Epithelial cell of esophagus (primary cell): ENCODE measurements at regions not wholly inside any gene's neighbourhood (a gene's known extent, or its start where the extent isn't known, plus 50 kb on each side); places are given as distances from the start of the nearest gene placed in this dataset.

Experiments
- DNase-seq: peaks from one replicate; pipeline ENCODE4 v3.0.0; 2010; ENCODE audit warnings: low read depth
- H3K4me3 ChIP-seq: 2 replicates; pipeline ENCODE4 v1.5.1; 2011; ENCODE audit warnings: mild to moderate bottlenecking, low read length, control low read depth
- TF ChIP-seq, protein P1 (sequence below): IDR thresholded peaks from 2 replicates; pipeline ENCODE4 v1.5.1; 2011; ENCODE audit warnings: low read depth, mild to moderate bottlenecking, low read length, control low read depth, inconsistent platforms; ENCODE audit not compliant: insufficient read depth; ENCODE audit errors: missing control alignments

- no peak overlapping the region for H3K4me3 ChIP-seq
- TF ChIP-seq, protein P1, sequence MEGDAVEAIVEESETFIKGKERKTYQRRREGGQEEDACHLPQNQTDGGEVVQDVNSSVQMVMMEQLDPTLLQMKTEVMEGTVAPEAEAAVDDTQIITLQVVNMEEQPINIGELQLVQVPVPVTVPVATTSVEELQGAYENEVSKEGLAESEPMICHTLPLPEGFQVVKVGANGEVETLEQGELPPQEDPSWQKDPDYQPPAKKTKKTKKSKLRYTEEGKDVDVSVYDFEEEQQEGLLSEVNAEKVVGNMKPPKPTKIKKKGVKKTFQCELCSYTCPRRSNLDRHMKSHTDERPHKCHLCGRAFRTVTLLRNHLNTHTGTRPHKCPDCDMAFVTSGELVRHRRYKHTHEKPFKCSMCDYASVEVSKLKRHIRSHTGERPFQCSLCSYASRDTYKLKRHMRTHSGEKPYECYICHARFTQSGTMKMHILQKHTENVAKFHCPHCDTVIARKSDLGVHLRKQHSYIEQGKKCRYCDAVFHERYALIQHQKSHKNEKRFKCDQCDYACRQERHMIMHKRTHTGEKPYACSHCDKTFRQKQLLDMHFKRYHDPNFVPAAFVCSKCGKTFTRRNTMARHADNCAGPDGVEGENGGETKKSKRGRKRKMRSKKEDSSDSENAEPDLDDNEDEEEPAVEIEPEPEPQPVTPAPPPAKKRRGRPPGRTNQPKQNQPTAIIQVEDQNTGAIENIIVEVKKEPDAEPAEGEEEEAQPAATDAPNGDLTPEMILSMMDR = no peak
- no peak for DNase-seq
Measured at GRCh38 chr3:26104851-26105251, 315.0 kb downstream of the OXSM start.

DNA sequence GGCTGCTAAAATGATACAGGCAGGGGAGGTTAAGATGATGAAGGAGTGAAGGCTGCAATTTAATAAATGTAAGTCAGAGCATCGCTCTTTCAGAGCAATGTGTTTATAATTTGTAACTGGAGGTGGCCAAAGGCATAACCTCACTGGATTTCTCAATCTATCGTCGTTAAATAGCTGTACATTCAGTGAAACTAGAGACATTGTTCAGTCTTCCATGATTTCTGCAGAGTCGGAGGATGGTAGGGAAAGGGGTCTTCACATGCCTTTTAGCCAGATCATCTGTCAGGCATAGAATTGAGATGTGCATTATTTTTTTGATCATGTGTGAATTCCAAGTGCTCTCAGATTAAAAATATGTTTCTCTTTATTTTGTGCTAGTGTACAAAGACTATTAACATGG, 315.4 kb downstream of the OXSM start:
- no peak overlapping the region for H3K4me3 ChIP-seq
- TF ChIP-seq, protein P1 = no peak
- no peak for DNase-seq

DNA sequence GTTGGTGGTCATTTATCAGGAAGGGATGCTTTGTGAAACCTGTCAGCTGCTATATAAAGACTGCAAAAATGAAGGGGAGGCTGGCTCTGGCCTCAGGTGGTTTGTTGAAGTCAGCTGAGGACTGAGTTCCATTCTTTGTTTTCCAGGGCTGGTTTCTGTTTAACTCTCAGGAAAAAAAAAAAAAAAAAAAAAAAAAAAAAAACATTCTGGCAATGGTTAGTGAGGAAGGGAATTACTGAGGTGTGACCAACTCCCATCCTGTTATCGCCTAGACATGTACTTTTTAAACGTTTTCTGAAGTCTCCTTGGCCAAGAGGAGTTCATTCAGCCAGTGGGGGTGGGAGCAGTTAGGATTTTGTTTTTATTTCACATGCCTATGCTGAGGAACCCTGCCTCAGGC, 316.3 kb downstream of the OXSM start:
- no peak overlapping the region for H3K4me3 ChIP-seq
- TF ChIP-seq, protein P1 = no peak
- DNase-seq = peak; percentile 4

DNA sequence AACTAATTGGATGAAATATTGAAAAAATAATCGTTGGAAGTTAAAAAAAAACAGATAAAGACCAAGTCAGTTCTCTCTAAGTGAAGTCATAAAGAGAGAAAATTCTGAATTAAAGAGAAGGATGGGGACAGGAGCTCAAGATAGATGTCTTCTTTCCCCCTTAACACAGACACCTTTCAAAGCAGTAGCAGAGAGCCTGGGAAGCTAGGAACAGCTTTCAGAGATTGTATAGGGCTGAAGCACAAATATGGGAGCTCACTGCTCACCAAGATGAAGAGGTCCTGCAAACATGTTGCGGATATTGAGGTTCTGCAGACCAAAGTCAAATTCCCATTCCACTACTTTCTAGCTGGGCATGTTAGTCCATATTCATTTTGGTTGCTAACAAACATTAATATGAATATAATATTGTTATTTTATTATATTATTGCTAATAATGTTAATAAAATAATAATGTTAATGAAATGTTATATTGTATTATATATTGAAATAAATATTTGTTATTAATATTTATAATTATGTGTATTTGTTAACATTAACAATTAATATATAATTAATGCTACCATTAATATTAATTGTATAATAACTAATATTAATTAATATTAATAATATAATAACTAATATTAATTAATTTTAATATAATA, 319.1 kb downstream of the OXSM start:
- no peak for DNase-seq
- H3K4me3 ChIP-seq = no peak overlapping the region
- TF ChIP-seq, protein P1 = no peak

DNA sequence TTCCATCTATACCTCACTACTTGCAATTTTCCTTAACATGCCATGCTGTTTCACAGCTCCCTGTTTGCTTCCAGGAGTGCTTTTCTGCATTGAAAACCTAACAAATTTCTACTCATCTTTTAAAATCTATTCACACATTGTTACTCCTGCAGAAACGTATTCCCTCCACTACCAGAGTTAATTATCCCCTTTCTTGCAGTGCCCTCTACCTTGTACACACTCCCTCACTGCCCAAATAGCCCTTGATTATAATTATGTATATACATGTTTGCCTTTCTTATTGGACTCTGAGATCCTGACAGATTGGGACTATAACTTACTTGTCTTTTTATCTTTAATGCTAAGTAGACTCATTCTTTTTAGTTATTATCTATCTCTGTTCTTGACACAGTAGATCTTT, 325.0 kb downstream of the OXSM start:
- H3K4me3 ChIP-seq = no peak overlapping the region
- TF ChIP-seq, protein P1 = no peak
- DNase-seq = no peak

DNA sequence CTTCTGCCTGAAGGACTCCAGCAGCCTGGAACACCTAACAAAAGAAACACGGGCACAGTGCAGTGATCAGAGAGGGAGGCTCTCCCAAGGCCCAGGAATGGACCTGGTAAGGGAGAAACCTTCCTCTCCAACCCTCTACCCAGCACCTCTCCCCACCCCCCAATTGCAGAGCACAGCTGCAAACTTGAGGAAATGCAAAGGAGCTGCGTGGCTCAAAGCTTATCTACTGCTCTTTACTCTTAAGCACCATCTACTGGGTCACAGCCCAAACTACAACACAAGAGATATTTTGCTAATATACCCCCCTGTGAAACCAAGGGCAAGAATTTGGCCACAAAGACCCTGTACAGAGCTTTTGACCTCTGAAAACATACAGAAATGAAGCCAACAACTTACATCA, 328.3 kb downstream of the OXSM start:
- no peak overlapping the region for H3K4me3 ChIP-seq
- TF ChIP-seq, protein P1 = peak; percentile 24
- DNase-seq = peak; percentile 10

DNA sequence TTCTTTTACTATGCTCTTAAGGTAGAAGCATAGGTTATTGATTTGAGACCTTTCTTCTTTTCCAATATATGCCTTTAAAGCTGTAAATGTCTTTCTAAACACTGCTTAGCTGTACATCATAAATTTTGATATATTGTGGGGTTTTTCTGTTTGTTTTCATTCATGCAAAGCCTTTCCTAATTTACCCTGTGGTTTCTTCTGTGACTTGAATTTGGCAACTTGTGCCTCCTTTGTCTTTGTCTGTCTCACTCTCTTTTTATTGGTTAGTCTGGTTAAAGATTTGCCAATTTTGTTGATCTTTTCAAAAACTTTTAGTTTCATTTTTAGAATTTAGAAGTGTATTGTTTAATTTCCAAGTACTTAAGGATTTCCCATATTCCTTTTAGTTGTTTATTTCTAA, 343.1 kb downstream of the OXSM start:
- TF ChIP-seq, protein P1 = no peak
- no peak for DNase-seq
- H3K4me3 ChIP-seq = no peak overlapping the region
